NCI-H2196 treated with DMSO at 0.1 percent for 48 hours (cell line): ENCODE measurements at regions not wholly inside any gene's neighbourhood (a gene's known extent, or its start where the extent isn't known, plus 50 kb on each side); places are given as distances from the start of the nearest gene placed in this dataset.
"Not testable (repeated sequence)": the region's sequence is repeated elsewhere in the genome, so short reads cannot be mapped to it uniquely, and the experiment has no call there.

Experiments
- DNase-seq: peaks from one replicate; lab custom pipeline; 2025; ENCODE audit not compliant: unreplicated experiment; lab: John Stamatoyannopoulos, UW

GRCh38 chr20:51927970-51928369 is 125.6 kb upstream of the SALL4 start:
- not testable (repeated sequence) for DNase-seq

- no peak for DNase-seq
Observed at GRCh38 chr20:51926670-51927305, 124.5 kb upstream of the SALL4 start.

GRCh38 chr20:51924509-51924908 is 122.2 kb upstream of the SALL4 start:
- DNase-seq: no peak

GRCh38 chr20:51923633-51924032 is 121.3 kb upstream of the SALL4 start:
- DNase-seq: no peak

- DNase-seq: not testable (repeated sequence)
Observed at GRCh38 chr20:51922812-51923211, 120.5 kb upstream of the SALL4 start.

- DNase-seq: no peak
Observed at GRCh38 chr20:51918561-51918960, 116.2 kb upstream of the SALL4 start.

- DNase-seq: no peak
Observed at GRCh38 chr20:51917886-51918535, 115.7 kb upstream of the SALL4 start.

DNA sequence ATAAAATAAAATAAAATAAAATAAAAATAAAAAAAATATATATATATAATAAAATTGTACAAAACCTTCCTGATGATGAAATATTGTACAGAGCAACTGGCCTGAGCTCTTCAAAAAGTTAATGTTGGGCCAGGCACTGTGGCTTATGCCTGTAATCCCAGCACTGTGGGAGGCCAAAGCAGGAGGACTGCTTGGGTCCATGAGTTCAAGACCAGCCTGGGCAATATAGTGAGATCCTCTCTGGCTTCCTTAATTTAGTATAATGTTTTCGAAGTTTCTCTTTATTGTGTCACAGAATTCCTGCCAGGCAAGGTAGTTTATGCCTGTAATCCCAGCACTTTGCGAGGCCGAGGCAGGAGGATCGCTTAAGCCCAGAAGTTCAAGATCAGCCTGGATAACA is 113.9 kb upstream of the SALL4 start:
- no peak for DNase-seq

DNA sequence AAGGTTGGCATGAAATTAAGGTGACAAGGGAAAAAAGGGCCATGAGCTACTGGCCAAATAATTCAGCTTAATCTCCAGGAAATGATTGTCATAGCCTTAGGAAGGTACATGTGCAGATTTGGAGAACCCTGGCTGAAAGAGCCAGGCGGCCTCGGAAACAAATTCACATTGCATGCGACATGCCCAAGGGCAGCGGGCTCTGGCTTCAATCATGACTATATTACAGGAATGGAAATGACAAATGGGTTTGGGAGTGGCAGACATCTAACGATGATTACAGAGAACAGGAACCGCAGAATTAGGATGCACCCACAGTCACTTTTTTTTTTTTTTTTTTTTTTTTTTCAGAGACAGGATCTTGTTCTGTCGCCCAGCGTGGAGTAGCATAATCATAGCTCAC is 112.4 kb upstream of the SALL4 start:
- DNase-seq: no peak

GRCh38 chr20:51910321-51911050 is 108.2 kb upstream of the SALL4 start:
- DNase-seq: no peak

GRCh38 chr20:51906679-51907078 is 104.4 kb upstream of the SALL4 start:
- DNase-seq: no peak

DNA sequence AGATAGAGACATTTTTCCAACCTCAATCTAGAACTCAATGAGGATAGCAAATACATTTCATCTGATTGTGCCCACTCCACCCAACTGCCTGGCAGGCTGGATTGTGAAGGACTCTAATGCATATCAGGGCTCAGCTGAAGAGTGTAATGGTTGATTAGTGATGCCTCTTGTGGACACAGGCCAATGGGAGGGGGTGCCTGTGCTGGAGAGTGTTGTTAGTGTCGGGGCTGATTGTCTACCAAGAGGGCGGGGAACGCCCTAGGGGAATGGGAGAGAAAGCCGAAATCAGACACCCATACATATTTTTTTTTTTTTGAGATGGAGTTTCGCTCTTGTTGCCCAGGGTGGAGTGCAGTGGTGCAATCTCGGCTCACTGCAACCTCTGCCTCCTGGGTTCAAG is 103.7 kb upstream of the SALL4 start:
- DNase-seq: no peak

GRCh38 chr20:51902933-51903332 is 100.6 kb upstream of the SALL4 start:
- DNase-seq: no peak

DNA sequence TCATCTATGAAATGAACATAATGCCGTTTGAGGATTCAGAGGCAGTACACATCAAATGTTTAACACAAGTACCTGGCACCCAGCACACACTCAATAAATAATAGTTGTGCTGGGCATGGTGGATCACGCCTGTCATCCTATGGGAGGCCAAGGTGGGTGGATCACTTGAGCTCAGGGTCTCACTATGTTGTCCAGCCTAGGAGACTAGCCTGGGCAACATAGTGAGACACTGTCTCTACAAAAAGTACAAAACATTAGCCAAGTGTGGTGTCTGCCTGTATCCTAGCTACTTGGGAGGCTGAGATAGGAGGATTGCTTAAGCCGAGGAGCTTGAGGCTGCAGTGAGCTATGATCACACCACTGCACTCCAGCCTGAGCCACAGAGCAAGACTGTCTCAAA is 98.1 kb upstream of the SALL4 start:
- DNase-seq: no peak

DNA sequence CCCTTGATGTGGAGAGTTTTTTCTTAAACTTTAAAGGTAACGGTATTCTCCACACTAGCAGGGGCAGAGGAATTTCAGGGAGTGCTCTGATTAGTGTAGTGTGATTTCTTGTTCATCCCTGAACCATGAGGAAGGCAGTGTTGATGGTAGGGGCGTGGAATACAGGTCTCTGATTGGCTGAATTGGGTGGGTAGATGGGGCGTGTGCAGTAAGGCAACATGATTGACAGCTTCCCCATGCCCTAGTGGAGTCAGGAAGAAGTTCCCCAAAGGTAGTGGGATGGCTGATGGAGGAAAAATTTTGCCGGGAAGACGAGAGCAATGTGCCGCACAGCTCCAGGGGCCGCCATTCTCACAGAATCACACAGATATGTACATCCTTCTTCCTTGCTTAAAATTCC is 97.4 kb upstream of the SALL4 start:
- no peak for DNase-seq

- DNase-seq: no peak
Observed at GRCh38 chr20:51898788-51899187, 96.5 kb upstream of the SALL4 start.

- no peak for DNase-seq
Observed at GRCh38 chr20:51894619-51895018, 92.3 kb upstream of the SALL4 start.

- no peak for DNase-seq
Observed at GRCh38 chr20:51894201-51894600, 91.9 kb upstream of the SALL4 start.

GRCh38 chr20:51893723-51894122 is 91.4 kb upstream of the SALL4 start:
- no peak for DNase-seq

GRCh38 chr20:51890003-51890402 is 87.7 kb upstream of the SALL4 start:
- no peak for DNase-seq

GRCh38 chr20:51889466-51889865 is 87.1 kb upstream of the SALL4 start:
- no peak for DNase-seq

DNA sequence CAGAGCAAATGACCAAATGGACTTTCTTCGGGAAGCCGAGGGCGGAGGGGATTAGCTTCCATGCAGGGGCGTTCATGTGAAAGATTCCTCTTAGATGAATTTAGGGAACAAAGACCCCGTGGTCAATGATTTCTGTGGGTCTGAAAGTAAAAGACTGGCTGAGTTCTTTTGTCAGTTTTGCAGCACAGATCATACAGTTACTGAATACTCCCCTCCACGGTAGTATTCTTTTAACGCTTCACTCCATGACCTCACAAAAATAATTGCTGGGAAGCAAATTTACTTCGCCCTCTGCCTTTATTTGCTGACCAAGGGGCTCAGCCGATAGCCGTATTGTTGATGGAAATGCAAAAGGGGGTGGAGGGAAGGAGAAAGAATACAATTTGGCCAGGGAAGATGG is 86.0 kb upstream of the SALL4 start:
- no peak for DNase-seq
